Neural progenitor cell (in vitro differentiated cells): ENCODE measurements at regions not wholly inside any gene's neighbourhood (a gene's known extent, or its start where the extent isn't known, plus 50 kb on each side); places are given as distances from the start of the nearest gene placed in this dataset.
A peak's percentile ranks its signal among the peaks of the same experiment; 100 is the strongest.

Source experiments
- DNase-seq: peaks from one replicate; pipeline ENCODE4 v3.0.0-alpha.2; 2016; ENCODE audit warnings: low spot score
- H2AFZ ChIP-seq: fragments of 200-600 bp; sonication (generic); replicated peaks from 2 replicates; pipeline ENCODE4 v1.6.1; 2016; ENCODE audit warnings: antibody characterized with exemption
- H3F3A ChIP-seq: fragments of 200-600 bp; sonication (generic); 2 replicates; pipeline ENCODE4 v1.6.1; 2016; ENCODE audit warnings: antibody characterized with exemption, low read depth
- H3K27ac ChIP-seq: fragments of 200-600 bp; sonication (generic); 2 replicates; pipeline ENCODE4 v1.5.1; 2016; ENCODE audit warnings: mild to moderate bottlenecking
- H3K27me3 ChIP-seq: fragments of 200-600 bp; sonication (generic); 2 replicates; pipeline ENCODE4 v1.6.1; 2016; ENCODE audit warnings: mild to moderate bottlenecking, moderate library complexity
- H3K36me3 ChIP-seq: fragments of 200-600 bp; sonication (generic); 2 replicates; pipeline ENCODE4 v1.5.1; 2016
- H3K4me1 ChIP-seq: fragments of 200-600 bp; sonication (generic); 2 replicates; pipeline ENCODE4 v1.6.1; 2016; ENCODE audit warnings: mixed run types
- H3K4me2 ChIP-seq: fragments of 200-600 bp; sonication (generic); 2 replicates; pipeline ENCODE4 v1.6.1; 2016
- H3K4me3 ChIP-seq: fragments of 200-600 bp; sonication (generic); 2 replicates; pipeline ENCODE4 v1.5.1; 2016
- H3K79me2 ChIP-seq: fragments of 200-600 bp; sonication (generic); 2 replicates; pipeline ENCODE4 v1.6.1; 2016; ENCODE audit warnings: low read depth
- H3K9ac ChIP-seq: fragments of 200-600 bp; sonication (generic); 2 replicates; pipeline ENCODE4 v1.6.1; 2016
- H3K9me3 ChIP-seq: fragments of 200-600 bp; sonication (generic); 2 replicates; pipeline ENCODE4 v1.5.1; 2016; ENCODE audit warnings: low read depth
- H4K20me1 ChIP-seq: fragments of 200-600 bp; sonication (generic); 2 replicates; pipeline ENCODE4 v1.6.1; 2016; ENCODE audit warnings: low read depth
- H3K27ac Mint-ChIP-seq: 3 replicates; pipeline ENCODE4 v1.8.0; 2021; ENCODE audit warnings: mixed read lengths
- H3K27me3 Mint-ChIP-seq: 2 replicates; pipeline ENCODE4 v1.8.0; 2022; ENCODE audit warnings: low read depth, mild to moderate bottlenecking, inconsistent platforms, moderate library complexity, mixed read lengths; ENCODE audit not compliant: insufficient read depth
- H3K36me3 Mint-ChIP-seq: 3 replicates; pipeline ENCODE4 v1.8.0; 2021; ENCODE audit warnings: mixed read lengths
- H3K4me1 Mint-ChIP-seq: 3 replicates; pipeline ENCODE4 v1.8.0; 2021; ENCODE audit warnings: mixed read lengths
- H3K4me3 Mint-ChIP-seq: 3 replicates; pipeline ENCODE4 v1.8.0; 2021; ENCODE audit warnings: mild to moderate bottlenecking, moderate library complexity, mixed read lengths
- H3K9me3 Mint-ChIP-seq: 3 replicates; pipeline ENCODE4 v1.8.0; 2020; ENCODE audit warnings: mixed read lengths
- CTCF ChIP-seq: fragments of 200-600 bp; sonication (generic); IDR thresholded peaks from 2 replicates; pipeline ENCODE4 v1.5.1; 2017; ENCODE audit warnings: antibody characterized with exemption, mild to moderate bottlenecking
- EZH2 ChIP-seq: fragments of 200-600 bp; sonication (generic); IDR thresholded peaks from 2 replicates; pipeline ENCODE4 v1.6.1; 2017; ENCODE audit warnings: antibody characterized with exemption, mild to moderate bottlenecking, moderate library complexity
- EZH2phosphoT487 ChIP-seq: fragments of 200-600 bp; sonication (generic); IDR thresholded peaks from 2 replicates; pipeline ENCODE4 v1.6.1; 2017; ENCODE audit warnings: antibody characterized with exemption

DNA sequence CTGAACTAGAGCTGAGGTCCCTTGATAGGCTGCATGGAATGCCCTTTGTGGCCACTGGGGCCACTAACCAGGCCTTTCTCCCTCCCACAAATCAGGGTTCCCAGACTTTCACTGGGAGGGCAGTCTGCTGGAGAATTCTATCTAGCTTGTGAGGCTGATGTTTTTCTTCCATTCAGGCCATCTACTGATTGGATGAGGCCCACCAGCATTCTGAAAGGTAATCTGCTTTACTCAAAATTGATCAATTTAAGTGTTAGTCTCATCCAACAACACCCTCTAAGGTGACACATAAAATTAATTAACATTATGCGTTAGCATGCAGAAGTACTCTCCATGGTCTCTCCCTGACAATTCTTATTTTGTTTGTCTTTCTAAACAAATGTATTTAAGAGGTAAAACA, 80.5 kb downstream of the RTP4 start:
- Histone ChIP-seq H3K9ac (no peak overlapping the region), H4K20me1 (no peaks in the 10 kb centered on the region), H3K9me3 (peaks cover 3% of the 10 kb centered on the region), H3K36me3 (no peaks in the 10 kb centered on the region), H2AFZ (no peak overlapping the region), H3K4me1 (peaks cover 16% of the 10 kb centered on the region), H3F3A (no peaks in the 10 kb centered on the region), H3K4me2 (no peak overlapping the region), H3K79me2 (no peaks in the 10 kb centered on the region), H3K27me3 (no peaks in the 10 kb centered on the region), H3K4me3 (no peak overlapping the region), H3K27ac (no peak overlapping the region)
- no peak overlapping the region for H3K27ac Mint-ChIP-seq
- H3K36me3 Mint-ChIP-seq, result no peaks in the 10 kb centered on the region
- peaks cover 4% of the 10 kb centered on the region for H3K9me3 Mint-ChIP-seq
- peaks cover 17% of the 10 kb centered on the region for H3K4me1 Mint-ChIP-seq
- H3K4me3 Mint-ChIP-seq, result no peak overlapping the region
- no peaks in the 10 kb centered on the region for H3K27me3 Mint-ChIP-seq
- no peak for TF ChIP-seq CTCF
- no peak for TF ChIP-seq EZH2phosphoT487
- TF ChIP-seq EZH2, result no peak
- no peak for DNase-seq

DNA sequence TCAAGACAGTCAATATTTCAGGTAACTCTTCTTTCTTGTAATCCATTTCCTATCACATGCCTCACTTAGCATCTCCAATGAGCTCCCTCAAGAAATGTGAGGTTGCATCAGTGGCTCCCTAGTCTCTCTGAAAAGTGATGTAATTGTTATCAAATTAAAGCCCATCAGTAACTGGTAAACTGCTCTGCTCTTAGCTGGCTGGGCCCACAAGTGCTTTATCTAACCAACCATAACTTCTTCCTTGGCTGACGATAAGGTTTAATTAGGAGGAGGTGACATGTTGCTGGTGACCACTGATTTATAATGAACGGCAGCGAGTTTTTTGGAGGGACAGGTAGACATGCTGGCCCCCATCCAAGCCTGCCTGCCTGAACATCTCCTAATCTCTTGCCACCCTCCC, 79.6 kb downstream of the RTP4 start:
- Mint-ChIP-seq H3K27me3 (no peaks in the 10 kb centered on the region), H3K9me3 (peaks cover 4% of the 10 kb centered on the region), H3K36me3 (no peaks in the 10 kb centered on the region), H3K4me3 (no peak overlapping the region), H3K4me1 (peaks cover 17% of the 10 kb centered on the region), H3K27ac (no peak overlapping the region)
- H3K4me1 ChIP-seq, result peaks cover 16% of the 10 kb centered on the region
- no peak overlapping the region for H3K27ac ChIP-seq
- H3K27me3 ChIP-seq, result no peaks in the 10 kb centered on the region
- no peaks in the 10 kb centered on the region for H3K79me2 ChIP-seq
- no peak overlapping the region for H2AFZ ChIP-seq
- H3K4me2 ChIP-seq, result no peak overlapping the region
- no peaks in the 10 kb centered on the region for H3F3A ChIP-seq
- no peaks in the 10 kb centered on the region for H3K36me3 ChIP-seq
- H3K9ac ChIP-seq, result no peak overlapping the region
- H3K4me3 ChIP-seq, result no peak overlapping the region
- TF ChIP-seq EZH2 (no peak), CTCF (no peak), EZH2phosphoT487 (no peak)
- no peak for DNase-seq
- peaks cover 3% of the 10 kb centered on the region for H3K9me3 ChIP-seq
- no peaks in the 10 kb centered on the region for H4K20me1 ChIP-seq

GRCh38 chr3:187445356-187445755, 77.2 kb downstream of the RTP4 start:
- peaks cover 5% of the 10 kb centered on the region for H3K4me1 Mint-ChIP-seq
- H3K27ac Mint-ChIP-seq, result no peak overlapping the region
- H3K4me3 ChIP-seq, result no peak overlapping the region
- no peaks in the 10 kb centered on the region for H3K79me2 ChIP-seq
- no peak overlapping the region for H3K9ac ChIP-seq
- no peak overlapping the region for H3K4me3 Mint-ChIP-seq
- peaks cover 13% of the 10 kb centered on the region for H3K4me1 ChIP-seq
- H3K9me3 Mint-ChIP-seq, result no peaks in the 10 kb centered on the region
- no peaks in the 10 kb centered on the region for H3K36me3 Mint-ChIP-seq
- no peaks in the 10 kb centered on the region for H3F3A ChIP-seq
- TF ChIP-seq EZH2phosphoT487 (no peak), EZH2 (no peak), CTCF (no peak)
- H3K36me3 ChIP-seq, result no peaks in the 10 kb centered on the region
- H3K27ac ChIP-seq, result no peak overlapping the region
- H3K9me3 ChIP-seq, result no peaks in the 10 kb centered on the region
- H3K27me3 ChIP-seq, result no peaks in the 10 kb centered on the region
- H3K27me3 Mint-ChIP-seq, result no peaks in the 10 kb centered on the region
- no peaks in the 10 kb centered on the region for H4K20me1 ChIP-seq
- peak overlapping the region; percentile 26 for H2AFZ ChIP-seq
- no peak for DNase-seq
- H3K4me2 ChIP-seq, result no peak overlapping the region

DNA sequence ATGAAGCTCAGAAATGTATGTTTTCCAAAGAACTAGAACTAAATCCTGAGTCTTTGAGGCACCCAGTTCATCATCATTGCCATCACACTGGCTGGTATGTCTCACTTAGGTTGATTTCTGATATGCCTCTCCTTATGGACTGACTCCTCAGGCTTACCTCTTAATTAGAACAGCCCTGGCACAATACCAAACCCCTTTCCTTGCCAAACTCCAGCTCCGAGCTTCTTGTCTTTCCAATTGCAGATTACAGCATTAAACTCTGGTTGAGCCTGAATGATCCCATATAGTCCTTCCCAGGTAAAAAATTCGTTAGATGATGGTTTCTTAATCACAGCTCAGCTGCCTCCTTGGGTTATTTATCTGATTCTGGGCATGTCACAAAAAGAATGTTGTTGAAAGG, 66.3 kb downstream of the RTP4 start:
- Histone ChIP-seq H3K27ac (no peak overlapping the region), H3K9me3 (no peaks in the 10 kb centered on the region), H3K79me2 (no peaks in the 10 kb centered on the region), H3K4me1 (no peaks in the 10 kb centered on the region), H3K4me3 (no peak overlapping the region), H4K20me1 (no peaks in the 10 kb centered on the region), H3F3A (no peaks in the 10 kb centered on the region), H3K36me3 (no peaks in the 10 kb centered on the region), H3K4me2 (no peak overlapping the region), H3K27me3 (no peaks in the 10 kb centered on the region), H2AFZ (no peak overlapping the region), H3K9ac (no peak overlapping the region)
- Mint-ChIP-seq H3K4me3 (no peak overlapping the region), H3K9me3 (peaks cover 4% of the 10 kb centered on the region), H3K4me1 (no peaks in the 10 kb centered on the region), H3K36me3 (no peaks in the 10 kb centered on the region), H3K27me3 (no peaks in the 10 kb centered on the region), H3K27ac (no peak overlapping the region)
- DNase-seq, result no peak
- no peak for TF ChIP-seq EZH2
- no peak for TF ChIP-seq EZH2phosphoT487
- no peak for TF ChIP-seq CTCF
